ENCODE measurements at regions not wholly inside any gene's neighbourhood (a gene's known extent, or its start where the extent isn't known, plus 50 kb on each side); places are given as distances from the start of the nearest gene placed in this dataset.

GRCh38 chr21:28749536-28749935 is 243.1 kb downstream of the LTN1 start:
- no peak for DNase-seq

- DNase-seq: no peak
Measured at GRCh38 chr21:28747464-28747863, 245.2 kb downstream of the LTN1 start.

- DNase-seq: no peak
Measured at GRCh38 chr21:28746166-28746565, 246.5 kb downstream of the LTN1 start.

- peak; percentile 17 to 67 (median 38) for DNase-seq
Measured at GRCh38 chr21:28745131-28746016, 247.3 kb downstream of the LTN1 start.

GRCh38 chr21:28743723-28744122 is 249.0 kb downstream of the LTN1 start:
- DNase-seq: no peak

- DNase-seq: no peak
Measured at GRCh38 chr21:28742527-28742926, 250.2 kb downstream of the LTN1 start.

- DNase-seq: no peak
Measured at GRCh38 chr21:28740125-28740524, 252.6 kb downstream of the LTN1 start.

- DNase-seq: peak in 1 of 5 donors; percentile 29
Measured at GRCh38 chr21:28738882-28739281, 253.8 kb downstream of the LTN1 start.

GRCh38 chr21:28738420-28738704 is 254.3 kb downstream of the LTN1 start:
- no peak for DNase-seq

GRCh38 chr21:28737674-28738419 is 254.8 kb downstream of the LTN1 start:
- no peak for DNase-seq

GRCh38 chr21:28734522-28735175 is 258.0 kb downstream of the LTN1 start:
- DNase-seq: no peak

GRCh38 chr21:28731700-28732321 is 260.9 kb downstream of the LTN1 start:
- DNase-seq: no peak

- no peak for DNase-seq
Measured at GRCh38 chr21:28729887-28730286, 262.8 kb downstream of the LTN1 start.

- DNase-seq: no peak
Measured at GRCh38 chr21:28727809-28728208, 264.9 kb downstream of the LTN1 start.

GRCh38 chr21:28725396-28725795 is 267.3 kb downstream of the LTN1 start:
- no peak for DNase-seq

GRCh38 chr21:28723646-28724045 is 269.0 kb downstream of the LTN1 start:
- DNase-seq: no peak

- DNase-seq: no peak
Measured at GRCh38 chr21:28719723-28720122, 273.0 kb downstream of the LTN1 start.

- no peak for DNase-seq
Measured at GRCh38 chr21:28714777-28715464, 277.8 kb downstream of the LTN1 start.

GRCh38 chr21:28712411-28712810 is 280.3 kb downstream of the LTN1 start:
- no peak for DNase-seq

- no peak for DNase-seq
Measured at GRCh38 chr21:28705616-28706015, 287.1 kb downstream of the LTN1 start.

GRCh38 chr21:28704746-28705145 is 287.9 kb downstream of the LTN1 start:
- DNase-seq: no peak

GRCh38 chr21:28703861-28704260 is 288.8 kb downstream of the LTN1 start:
- DNase-seq: no peak

All from T-helper 1 cell (primary cell).